Effector memory CD4-positive, alpha-beta T cell (primary cell): ENCODE measurements at regions not wholly inside any gene's neighbourhood (a gene's known extent, or its start where the extent isn't known, plus 50 kb on each side); places are given as distances from the start of the nearest gene placed in this dataset.
"Not testable (repeated sequence)": the region's sequence is repeated elsewhere in the genome, so short reads cannot be mapped to it uniquely, and the experiment has no call there.

Experiments used
- DNase-seq, 3 donors: peaks; one replicate each; pipeline ENCODE4 v3.0.0-alpha.2; 2020
- H3K27ac ChIP-seq: 2 replicates; pipeline ENCODE4 v1.7.0; 2013; ENCODE audit warnings: mild to moderate bottlenecking, low read length, moderate library complexity; ENCODE audit not compliant: insufficient read depth, poor library complexity, severe bottlenecking
- H3K27me3 ChIP-seq: replicated peaks from 2 replicates; pipeline ENCODE4 v1.7.0; 2013; ENCODE audit warnings: mild to moderate bottlenecking, low read length; ENCODE audit not compliant: insufficient read depth, control insufficient read depth, poor library complexity, severe bottlenecking
- H3K36me3 ChIP-seq: 2 replicates; pipeline ENCODE4 v1.7.0; 2013; ENCODE audit warnings: mild to moderate bottlenecking, low read length, moderate library complexity; ENCODE audit not compliant: control insufficient read depth, insufficient read depth
- H3K4me1 ChIP-seq: 2 replicates; pipeline ENCODE4 v1.7.0; 2013; ENCODE audit warnings: low read length, mild to moderate bottlenecking; ENCODE audit not compliant: control insufficient read depth, insufficient read depth, poor library complexity, severe bottlenecking
- H3K4me3 ChIP-seq: 2 replicates; pipeline ENCODE4 v1.7.0; 2013; ENCODE audit warnings: low read length, low read depth, mild to moderate bottlenecking; ENCODE audit not compliant: insufficient read depth, poor library complexity, severe bottlenecking
- H3K9me3 ChIP-seq: 2 replicates; pipeline ENCODE4 v1.7.0; 2013; ENCODE audit warnings: mild to moderate bottlenecking, low read length, moderate library complexity; ENCODE audit not compliant: control insufficient read depth

DNA sequence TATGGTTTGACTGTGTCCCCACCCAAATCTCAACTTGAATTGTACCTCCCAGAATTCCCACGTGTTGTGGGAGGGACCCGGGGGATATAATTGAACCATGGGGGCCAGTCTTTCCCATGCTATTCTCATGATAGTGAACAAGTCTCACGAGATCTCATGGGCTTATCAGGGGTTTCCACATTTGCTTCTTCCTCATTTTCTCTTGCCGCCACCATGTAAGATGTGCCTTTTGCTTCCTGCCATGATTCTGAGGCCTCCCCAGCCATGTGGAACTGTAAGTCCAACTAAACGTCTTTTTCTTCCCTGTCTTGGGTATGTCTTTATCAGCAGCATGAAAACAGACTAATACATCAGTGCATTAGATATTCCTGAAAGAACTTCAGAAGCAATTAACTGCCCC is 177.7 kb upstream of the PRSS58 start:
- H3K36me3 ChIP-seq, H3K9me3 ChIP-seq, DNase-seq, H3K27me3 ChIP-seq, H3K4me3 ChIP-seq, H3K27ac ChIP-seq: not testable (repeated sequence)
- H3K4me1 ChIP-seq, result peaks cover 12% of the 10 kb centered on the region

GRCh38 chr7:142434666-142435167 is 176.9 kb upstream of the PRSS58 start:
- Histone ChIP-seq H3K36me3 (no peaks in the 10 kb centered on the region), H3K4me1 (peaks cover 7% of the 10 kb centered on the region), H3K4me3 (peak overlapping the region; percentile 32), H3K27me3 (no peaks in the 10 kb centered on the region), H3K9me3 (no peaks in the 10 kb centered on the region), H3K27ac (no peak overlapping the region)
- DNase-seq, result no peak

DNA sequence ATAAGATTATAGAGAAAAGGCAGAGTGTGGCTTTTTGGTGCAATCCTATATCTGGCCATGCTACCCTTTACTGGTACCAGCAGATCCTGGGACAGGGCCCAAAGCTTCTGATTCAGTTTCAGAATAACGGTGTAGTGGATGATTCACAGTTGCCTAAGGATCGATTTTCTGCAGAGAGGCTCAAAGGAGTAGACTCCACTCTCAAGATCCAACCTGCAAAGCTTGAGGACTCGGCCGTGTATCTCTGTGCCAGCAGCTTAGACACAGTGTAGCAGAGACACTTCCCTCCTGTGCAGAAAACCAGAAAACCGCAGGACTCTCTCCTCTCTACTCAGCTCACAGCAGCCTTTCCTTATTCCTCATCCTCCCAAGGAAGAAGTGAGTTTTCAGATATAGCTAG is 176.3 kb upstream of the PRSS58 start:
- not testable (repeated sequence) for H3K4me1 ChIP-seq, H3K27ac ChIP-seq, H3K27me3 ChIP-seq, H3K4me3 ChIP-seq, H3K36me3 ChIP-seq, H3K9me3 ChIP-seq, DNase-seq

DNA sequence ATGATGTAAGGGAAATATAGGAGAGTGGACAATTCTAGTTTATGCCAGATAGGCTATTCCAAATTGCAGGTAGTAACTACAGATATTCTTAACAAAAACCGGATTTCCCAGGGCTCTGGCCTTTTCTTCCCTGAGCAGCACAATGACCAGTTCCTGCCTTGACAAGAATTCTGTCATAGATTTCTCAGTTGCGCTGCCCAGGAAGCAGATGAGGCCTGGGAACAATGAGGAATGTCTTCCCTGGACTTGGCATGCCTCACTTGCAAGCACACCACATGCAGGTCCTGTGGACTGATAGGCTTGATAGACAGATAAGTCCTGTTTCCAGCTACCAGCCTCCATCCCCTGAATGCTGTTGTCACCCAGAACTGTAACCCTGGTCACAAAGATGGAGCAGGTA is 174.5 kb upstream of the PRSS58 start:
- peaks cover 3% of the 10 kb centered on the region for H3K4me1 ChIP-seq
- no peak for DNase-seq
- no peak overlapping the region for H3K27ac ChIP-seq
- no peaks in the 10 kb centered on the region for H3K9me3 ChIP-seq
- H3K27me3 ChIP-seq, result no peaks in the 10 kb centered on the region
- H3K4me3 ChIP-seq, result no peak overlapping the region
- no peaks in the 10 kb centered on the region for H3K36me3 ChIP-seq

DNA sequence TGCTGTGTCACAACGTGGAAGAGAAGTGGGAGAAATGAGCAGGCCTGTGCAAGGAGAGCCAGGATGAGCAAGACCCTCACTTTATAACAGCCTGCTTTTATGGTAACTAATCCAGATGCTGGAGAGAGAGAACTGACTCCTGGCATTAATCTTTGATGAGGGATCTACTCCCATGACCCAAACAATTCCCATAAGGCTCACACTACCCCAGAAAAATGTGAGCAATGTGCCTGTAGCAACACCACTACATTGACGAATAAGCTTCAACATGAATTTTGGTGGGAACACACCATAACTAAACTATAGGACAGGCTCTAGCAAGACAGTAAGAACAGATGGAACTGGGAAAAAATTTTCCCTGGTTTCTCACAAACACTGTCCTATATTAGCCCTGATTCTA is 173.6 kb upstream of the PRSS58 start:
- H3K9me3 ChIP-seq, result no peaks in the 10 kb centered on the region
- H3K4me1 ChIP-seq, result peaks cover 3% of the 10 kb centered on the region
- DNase-seq, result no peak
- no peak overlapping the region for H3K27ac ChIP-seq
- H3K36me3 ChIP-seq, result no peaks in the 10 kb centered on the region
- H3K4me3 ChIP-seq, result no peak overlapping the region
- no peaks in the 10 kb centered on the region for H3K27me3 ChIP-seq

DNA sequence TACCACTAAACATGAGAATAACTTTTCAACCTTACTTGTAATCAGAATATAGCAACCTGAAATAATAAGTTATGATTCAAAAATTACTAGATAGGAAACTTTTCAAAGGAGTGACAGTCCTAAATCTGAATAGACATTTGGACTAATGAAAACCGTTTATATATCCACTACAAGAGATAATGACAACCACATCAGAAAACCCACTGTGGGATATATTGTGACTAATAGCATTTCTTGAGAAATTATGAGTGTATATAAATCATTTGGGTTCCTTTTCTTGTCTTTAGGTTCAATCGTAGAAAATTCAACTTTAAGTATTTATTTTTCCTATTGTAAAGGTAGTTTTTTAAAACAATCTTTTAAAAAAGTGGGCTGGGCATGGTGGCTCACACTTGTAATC is 170.2 kb upstream of the PRSS58 start:
- Histone ChIP-seq H3K4me3 (no peak overlapping the region), H3K36me3 (no peaks in the 10 kb centered on the region), H3K27ac (no peak overlapping the region), H3K9me3 (no peaks in the 10 kb centered on the region), H3K4me1 (no peaks in the 10 kb centered on the region), H3K27me3 (no peaks in the 10 kb centered on the region)
- no peak for DNase-seq

DNA sequence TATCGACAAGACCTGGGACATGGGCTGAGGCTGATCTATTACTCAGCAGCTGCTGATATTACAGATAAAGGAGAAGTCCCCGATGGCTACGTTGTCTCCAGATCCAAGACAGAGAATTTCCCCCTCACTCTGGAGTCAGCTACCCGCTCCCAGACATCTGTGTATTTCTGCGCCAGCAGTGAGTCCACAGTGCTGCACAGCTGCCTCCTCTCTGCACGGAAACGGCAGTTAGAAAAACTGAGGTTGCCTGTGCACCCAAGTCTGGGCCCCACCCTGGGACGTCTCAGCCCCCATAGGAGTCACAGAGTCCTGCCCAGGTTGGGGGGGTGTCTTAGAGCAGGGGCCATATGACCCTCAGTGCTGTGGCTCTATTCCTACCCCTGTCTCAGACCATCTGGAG is 167.4 kb upstream of the PRSS58 start:
- Histone ChIP-seq H3K27ac (no peak overlapping the region), H3K36me3 (no peaks in the 10 kb centered on the region), H3K27me3 (no peaks in the 10 kb centered on the region), H3K4me1 (no peaks in the 10 kb centered on the region), H3K4me3 (no peak overlapping the region), H3K9me3 (no peaks in the 10 kb centered on the region)
- no peak for DNase-seq

- Histone ChIP-seq H3K27me3 (no peaks in the 10 kb centered on the region), H3K27ac (no peak overlapping the region), H3K4me1 (no peaks in the 10 kb centered on the region), H3K36me3 (no peaks in the 10 kb centered on the region), H3K9me3 (no peaks in the 10 kb centered on the region), H3K4me3 (no peak overlapping the region)
- DNase-seq, result no peak
Observed at GRCh38 chr7:142422621-142423020, 164.8 kb upstream of the PRSS58 start.

GRCh38 chr7:142420554-142421362 is 162.9 kb upstream of the PRSS58 start:
- no peak for DNase-seq
- Histone ChIP-seq H3K4me1 (no peaks in the 10 kb centered on the region), H3K27ac (no peak overlapping the region), H3K36me3 (no peaks in the 10 kb centered on the region), H3K9me3 (no peaks in the 10 kb centered on the region), H3K27me3 (no peaks in the 10 kb centered on the region), H3K4me3 (no peak overlapping the region)

GRCh38 chr7:142418326-142418725 is 160.5 kb upstream of the PRSS58 start:
- Histone ChIP-seq H3K27ac (no peak overlapping the region), H3K9me3 (no peaks in the 10 kb centered on the region), H3K4me3 (no peak overlapping the region), H3K4me1 (no peaks in the 10 kb centered on the region), H3K27me3 (no peaks in the 10 kb centered on the region), H3K36me3 (no peaks in the 10 kb centered on the region)
- DNase-seq, result no peak
